ENCODE measurements at regions not wholly inside any gene's neighbourhood (a gene's known extent, or its start where the extent isn't known, plus 50 kb on each side); places are given as distances from the start of the nearest gene placed in this dataset.

- Mint-ChIP-seq H3K27ac (no peak overlapping the region), H3K27me3 (ENCODE audit: low read depth) (no peaks in the 10 kb centered on the region)
- DNase-seq (ENCODE audit: low spot score), result no peak
Observed at GRCh38 chr4:57491388-57491787, 381.2 kb upstream of the IGFBP7 start.

GRCh38 chr4:57490520-57491255 is 380.5 kb upstream of the IGFBP7 start:
- DNase-seq (ENCODE audit: low spot score), result no peak
- Mint-ChIP-seq H3K27me3 (ENCODE audit: low read depth) (no peaks in the 10 kb centered on the region), H3K36me3 (ENCODE audit: low read depth) (no peaks in the 10 kb centered on the region), H3K4me1 (ENCODE audit: low read depth) (no peaks in the 10 kb centered on the region), H3K4me3 (no peak overlapping the region), H3K9me3 (peaks cover 3% of the 10 kb centered on the region), H3K27ac (no peak overlapping the region)

More at GRCh38 chr4:57491388-57491787, 381.2 kb upstream of the IGFBP7 start:
- Mint-ChIP-seq H3K4me1 (ENCODE audit: low read depth) (no peaks in the 10 kb centered on the region), H3K9me3 (peaks cover 3% of the 10 kb centered on the region), H3K36me3 (ENCODE audit: low read depth) (no peaks in the 10 kb centered on the region), H3K4me3 (no peak overlapping the region)

- DNase-seq (ENCODE audit: low spot score), result no peak
- no peaks in the 10 kb centered on the region for H3K36me3 Mint-ChIP-seq (ENCODE audit: low read depth)
- H3K9me3 Mint-ChIP-seq, result peaks cover 3% of the 10 kb centered on the region
- no peak overlapping the region for H3K27ac Mint-ChIP-seq
- H3K4me1 Mint-ChIP-seq (ENCODE audit: low read depth), result no peaks in the 10 kb centered on the region
- H3K27me3 Mint-ChIP-seq (ENCODE audit: low read depth), result no peaks in the 10 kb centered on the region
- H3K4me3 Mint-ChIP-seq, result no peak overlapping the region
Observed at GRCh38 chr4:57488366-57489162, 378.4 kb upstream of the IGFBP7 start.

- Mint-ChIP-seq H3K27me3 (ENCODE audit: low read depth) (no peaks in the 10 kb centered on the region), H3K4me3 (no peak overlapping the region), H3K9me3 (peaks cover 5% of the 10 kb centered on the region), H3K36me3 (ENCODE audit: low read depth) (no peaks in the 10 kb centered on the region), H3K27ac (no peak overlapping the region), H3K4me1 (ENCODE audit: low read depth) (no peaks in the 10 kb centered on the region)
- no peak for DNase-seq (ENCODE audit: low spot score)
Observed at GRCh38 chr4:57475424-57475823, 365.2 kb upstream of the IGFBP7 start.

- H3K27me3 Mint-ChIP-seq (ENCODE audit: low read depth), result no peaks in the 10 kb centered on the region
- H3K9me3 Mint-ChIP-seq, result no peaks in the 10 kb centered on the region
- H3K4me1 Mint-ChIP-seq (ENCODE audit: low read depth), result no peaks in the 10 kb centered on the region
- no peak for DNase-seq (ENCODE audit: low spot score)
- no peaks in the 10 kb centered on the region for H3K36me3 Mint-ChIP-seq (ENCODE audit: low read depth)
- no peak overlapping the region for H3K4me3 Mint-ChIP-seq
- no peak overlapping the region for H3K27ac Mint-ChIP-seq
Observed at GRCh38 chr4:57465321-57466056, 355.3 kb upstream of the IGFBP7 start.

- no peaks in the 10 kb centered on the region for H3K9me3 Mint-ChIP-seq
- H3K36me3 Mint-ChIP-seq (ENCODE audit: low read depth), result no peaks in the 10 kb centered on the region
- no peaks in the 10 kb centered on the region for H3K27me3 Mint-ChIP-seq (ENCODE audit: low read depth)
- no peak for DNase-seq (ENCODE audit: low spot score)
- H3K27ac Mint-ChIP-seq, result no peak overlapping the region
- no peaks in the 10 kb centered on the region for H3K4me1 Mint-ChIP-seq (ENCODE audit: low read depth)
- H3K4me3 Mint-ChIP-seq, result no peak overlapping the region
Observed at GRCh38 chr4:57462843-57463242, 352.7 kb upstream of the IGFBP7 start.

GRCh38 chr4:57460967-57461366 is 350.8 kb upstream of the IGFBP7 start:
- Mint-ChIP-seq H3K9me3 (no peaks in the 10 kb centered on the region), H3K27ac (no peak overlapping the region), H3K4me1 (ENCODE audit: low read depth) (no peaks in the 10 kb centered on the region), H3K36me3 (ENCODE audit: low read depth) (no peaks in the 10 kb centered on the region), H3K4me3 (no peak overlapping the region), H3K27me3 (ENCODE audit: low read depth) (no peaks in the 10 kb centered on the region)
- DNase-seq (ENCODE audit: low spot score), result no peak

- no peak overlapping the region for H3K27ac Mint-ChIP-seq
- no peak overlapping the region for H3K4me3 Mint-ChIP-seq
- H3K4me1 Mint-ChIP-seq (ENCODE audit: low read depth), result no peaks in the 10 kb centered on the region
- no peaks in the 10 kb centered on the region for H3K36me3 Mint-ChIP-seq (ENCODE audit: low read depth)
- H3K27me3 Mint-ChIP-seq (ENCODE audit: low read depth), result no peaks in the 10 kb centered on the region
- H3K9me3 Mint-ChIP-seq, result no peaks in the 10 kb centered on the region
- DNase-seq (ENCODE audit: low spot score), result no peak
Observed at GRCh38 chr4:57448901-57449300, 338.7 kb upstream of the IGFBP7 start.

GRCh38 chr4:57448452-57448851 is 338.3 kb upstream of the IGFBP7 start:
- no peak for DNase-seq (ENCODE audit: low spot score)
- Mint-ChIP-seq H3K27me3 (ENCODE audit: low read depth) (no peaks in the 10 kb centered on the region), H3K9me3 (no peaks in the 10 kb centered on the region), H3K4me3 (no peak overlapping the region), H3K27ac (no peak overlapping the region), H3K4me1 (ENCODE audit: low read depth) (no peaks in the 10 kb centered on the region), H3K36me3 (ENCODE audit: low read depth) (no peaks in the 10 kb centered on the region)

- H3K4me1 Mint-ChIP-seq (ENCODE audit: low read depth), result no peaks in the 10 kb centered on the region
- H3K27me3 Mint-ChIP-seq (ENCODE audit: low read depth), result no peaks in the 10 kb centered on the region
- DNase-seq (ENCODE audit: low spot score), result no peak
- H3K9me3 Mint-ChIP-seq, result no peaks in the 10 kb centered on the region
- no peak overlapping the region for H3K4me3 Mint-ChIP-seq
- H3K36me3 Mint-ChIP-seq (ENCODE audit: low read depth), result no peaks in the 10 kb centered on the region
- no peak overlapping the region for H3K27ac Mint-ChIP-seq
Observed at GRCh38 chr4:57446266-57446665, 336.1 kb upstream of the IGFBP7 start.

- no peak overlapping the region for H3K4me3 Mint-ChIP-seq
- no peak overlapping the region for H3K27ac Mint-ChIP-seq
- H3K27me3 Mint-ChIP-seq (ENCODE audit: low read depth), result no peaks in the 10 kb centered on the region
- H3K4me1 Mint-ChIP-seq (ENCODE audit: low read depth), result no peaks in the 10 kb centered on the region
- no peaks in the 10 kb centered on the region for H3K9me3 Mint-ChIP-seq
- H3K36me3 Mint-ChIP-seq (ENCODE audit: low read depth), result no peaks in the 10 kb centered on the region
- DNase-seq (ENCODE audit: low spot score), result no peak
Observed at GRCh38 chr4:57445686-57446085, 335.5 kb upstream of the IGFBP7 start.

- no peak for DNase-seq (ENCODE audit: low spot score)
- Mint-ChIP-seq H3K27me3 (ENCODE audit: low read depth) (no peaks in the 10 kb centered on the region), H3K36me3 (ENCODE audit: low read depth) (no peaks in the 10 kb centered on the region), H3K4me3 (no peak overlapping the region), H3K9me3 (no peaks in the 10 kb centered on the region), H3K27ac (no peak overlapping the region), H3K4me1 (ENCODE audit: low read depth) (no peaks in the 10 kb centered on the region)
Observed at GRCh38 chr4:57444671-57445070, 334.5 kb upstream of the IGFBP7 start.

- Mint-ChIP-seq H3K9me3 (no peaks in the 10 kb centered on the region), H3K27ac (no peak overlapping the region), H3K4me1 (ENCODE audit: low read depth) (no peaks in the 10 kb centered on the region), H3K4me3 (no peak overlapping the region), H3K27me3 (ENCODE audit: low read depth) (no peaks in the 10 kb centered on the region), H3K36me3 (ENCODE audit: low read depth) (no peaks in the 10 kb centered on the region)
- DNase-seq (ENCODE audit: low spot score), result no peak
Observed at GRCh38 chr4:57443787-57444186, 333.6 kb upstream of the IGFBP7 start.

GRCh38 chr4:57443308-57443707 is 333.1 kb upstream of the IGFBP7 start:
- no peaks in the 10 kb centered on the region for H3K27me3 Mint-ChIP-seq (ENCODE audit: low read depth)
- H3K4me3 Mint-ChIP-seq, result no peak overlapping the region
- H3K36me3 Mint-ChIP-seq (ENCODE audit: low read depth), result no peaks in the 10 kb centered on the region
- H3K27ac Mint-ChIP-seq, result no peak overlapping the region
- no peaks in the 10 kb centered on the region for H3K9me3 Mint-ChIP-seq
- H3K4me1 Mint-ChIP-seq (ENCODE audit: low read depth), result no peaks in the 10 kb centered on the region
- no peak for DNase-seq (ENCODE audit: low spot score)
